Esophagus squamous epithelium (tissue), 5 donors: ENCODE measurements at regions not wholly inside any gene's neighbourhood (a gene's known extent, or its start where the extent isn't known, plus 50 kb on each side); places are given as distances from the start of the nearest gene placed in this dataset.

Experiments used
- DNase-seq: peaks from one replicate; lab custom pipeline; 2025; lab: John Stamatoyannopoulos, UW
- H3K27ac ChIP-seq, 4 donors: fragments of 200-600 bp; sonication (generic); one replicate each; pipeline ENCODE4 v1.5.1; 2016 to 2019; ENCODE audit warnings: mild to moderate bottlenecking in 1 of 4
- H3K27me3 ChIP-seq, 4 donors: fragments of 200-600 bp; sonication (generic); 1 replicate in 3 of 4; 2 replicates in 1 of 4; pipeline versions ENCODE4 v1.5.1 to v1.6.0; 2017 to 2021; ENCODE audit warnings: antibody characterized with exemption in 1 of 4
- H3K36me3 ChIP-seq, 3 donors: fragments of 200-600 bp; sonication (generic); one replicate each; pipeline ENCODE4 v1.5.1; 2016 to 2019
- H3K4me1 ChIP-seq, 3 donors: fragments of 200-600 bp; sonication (generic); one replicate each; pipeline ENCODE4 v1.5.1; 2017 to 2019
- H3K4me3 ChIP-seq, 4 donors: fragments of 200-600 bp; sonication (generic); 1 replicate in 3 of 4; 2 replicates in 1 of 4; pipeline ENCODE4 v1.5.1; 2016 to 2019; ENCODE audit warnings: mild to moderate bottlenecking in 2 of 4, moderate library complexity in 1 of 4
- H3K9me3 ChIP-seq, 3 donors: fragments of 200-600 bp; sonication (generic); one replicate each; pipeline ENCODE4 v1.5.1; 2016 to 2019
- CTCF ChIP-seq, 6 experiments: fragments of 450-650 bp in 4 of 6; fragments of 200-600 bp in 2 of 6; sonication (generic) in 2 of 6; IDR thresholded peaks; one replicate each; pipeline ENCODE4 v1.5.1; 2016 to 2019; ENCODE audit warnings: antibody characterized with exemption in 6 of 6, mild to moderate bottlenecking in 4 of 6, moderate library complexity in 4 of 6
- POLR2A ChIP-seq, 4 donors: fragments of 450-650 bp; IDR thresholded peaks; one replicate each; pipeline ENCODE4 v1.6.1; 2017; ENCODE audit warnings: antibody characterized with exemption in 4 of 4, mild to moderate bottlenecking in 4 of 4, moderate library complexity in 3 of 4
- WGBS, 2 donors: methylation state at CpG; one replicate each; pipeline ENCODE4 v1.1.5; 2018; 5-methylcytosine and 5-hydroxymethylcytosine counted together
- intact Hi-C: fragments of 100-400 bp; cut with DNase I; formaldehyde crosslinking; loops from one replicate; pipeline ENCODE4 v1.15.0; 2022
- donor health status: DM: yes; HTN: yes; CAD: no.

- intact Hi-C loops = no loop called here
- TF ChIP-seq CTCF (IDR thresholded peaks at IDR 0.05) = no peak
- TF ChIP-seq POLR2A (IDR thresholded peaks at IDR 0.05) = no peak
- 46 to 56% methylated on average over 1 of the region's 1 CpG for WGBS, 2 donors
- H3K27ac ChIP-seq = no peak overlapping the region
- H3K27me3 ChIP-seq = no peaks in the 10 kb centered on the region
- no peaks in the 10 kb centered on the region for H3K36me3 ChIP-seq
- H3K4me3 ChIP-seq = no peak overlapping the region
- peaks cover 0 to 9% (median 0%) of the 10 kb centered on the region in 3 donors for H3K9me3 ChIP-seq
- no peak for DNase-seq
- H3K4me1 ChIP-seq = no peaks in the 10 kb centered on the region
Observed at GRCh38 chr18:43484710-43485109, 207.4 kb upstream of the SYT4 start.

- H3K9me3 ChIP-seq = peaks cover 0 to 9% (median 0%) of the 10 kb centered on the region in 3 donors
- no peak for DNase-seq
- intact Hi-C loops = no loop called here
- no peak overlapping the region for H3K4me3 ChIP-seq
- TF ChIP-seq POLR2A (IDR thresholded peaks at IDR 0.05) (no peak), CTCF (IDR thresholded peaks at IDR 0.05) (no peak)
- no peak overlapping the region for H3K27ac ChIP-seq
- H3K36me3 ChIP-seq = no peaks in the 10 kb centered on the region
- no peaks in the 10 kb centered on the region for H3K27me3 ChIP-seq
- WGBS, 2 donors = 80 to 84% methylated on average over 5 of the region's 5 CpGs
- H3K4me1 ChIP-seq = no peaks in the 10 kb centered on the region
Observed at GRCh38 chr18:43485545-43485963, 208.3 kb upstream of the SYT4 start.

- TF ChIP-seq CTCF (IDR thresholded peaks at IDR 0.05) = no peak
- no peak for TF ChIP-seq POLR2A (IDR thresholded peaks at IDR 0.05)
- no peaks in the 10 kb centered on the region for H3K36me3 ChIP-seq
- WGBS, 2 donors = 90 to 95% methylated on average over 2 to 4 of the region's 4 CpGs
- DNase-seq = no peak
- H3K27me3 ChIP-seq = no peaks in the 10 kb centered on the region
- intact Hi-C loops = no loop called here
- H3K4me3 ChIP-seq = no peak overlapping the region
- H3K27ac ChIP-seq = no peak overlapping the region
- H3K9me3 ChIP-seq = peaks cover 0 to 9% (median 0%) of the 10 kb centered on the region in 3 donors
- no peaks in the 10 kb centered on the region for H3K4me1 ChIP-seq
Observed at GRCh38 chr18:43486462-43486861, 209.2 kb upstream of the SYT4 start.

GRCh38 chr18:43501099-43501498 is 223.8 kb upstream of the SYT4 start:
- no peak for TF ChIP-seq CTCF (IDR thresholded peaks at IDR 0.05)
- TF ChIP-seq POLR2A (IDR thresholded peaks at IDR 0.05) = no peak
- WGBS, 2 donors = 59 to 62% methylated on average over 2 of the region's 2 CpGs
- Histone ChIP-seq H3K27me3 (no peaks in the 10 kb centered on the region), H3K4me3 (no peak overlapping the region), H3K9me3 (no peaks in the 10 kb centered on the region), H3K27ac (no peak overlapping the region), H3K36me3 (no peaks in the 10 kb centered on the region), H3K4me1 (no peaks in the 10 kb centered on the region)
- intact Hi-C loops = no loop called here
- DNase-seq = no peak

GRCh38 chr18:43506935-43507334 is 229.6 kb upstream of the SYT4 start:
- H3K27ac ChIP-seq = no peak overlapping the region
- H3K36me3 ChIP-seq = no peaks in the 10 kb centered on the region
- DNase-seq = no peak
- peaks cover 0 to 25% (median 23%) of the 10 kb centered on the region in 3 donors for H3K9me3 ChIP-seq
- intact Hi-C loops = no loop called here
- no peak for TF ChIP-seq CTCF (IDR thresholded peaks at IDR 0.05)
- no peak overlapping the region for H3K4me3 ChIP-seq
- no peaks in the 10 kb centered on the region for H3K4me1 ChIP-seq
- H3K27me3 ChIP-seq = no peaks in the 10 kb centered on the region
